Panc1 (cell line): ENCODE measurements at regions not wholly inside any gene's neighbourhood (a gene's known extent, or its start where the extent isn't known, plus 50 kb on each side); places are given as distances from the start of the nearest gene placed in this dataset.

ENCODE experiments used
- POLR2AphosphoS5 ChIP-seq: IDR thresholded peaks from 2 replicates; pipeline ENCODE4 v1.6.1; 2012; ENCODE audit warnings: mild to moderate bottlenecking, low read depth, low read length, moderate library complexity
- SIN3A ChIP-seq: IDR thresholded peaks from 2 replicates; pipeline ENCODE4 v1.6.1; 2012; ENCODE audit warnings: low read depth, mild to moderate bottlenecking, low read length, moderate library complexity, borderline replicate concordance; ENCODE audit not compliant: insufficient read depth
- TF ChIP-seq, protein P1 (sequence below): fragments of 450-650 bp; IDR thresholded peaks from 2 replicates; pipeline ENCODE4 v1.5.1; 2017; ENCODE audit warnings: mild to moderate bottlenecking

DNA sequence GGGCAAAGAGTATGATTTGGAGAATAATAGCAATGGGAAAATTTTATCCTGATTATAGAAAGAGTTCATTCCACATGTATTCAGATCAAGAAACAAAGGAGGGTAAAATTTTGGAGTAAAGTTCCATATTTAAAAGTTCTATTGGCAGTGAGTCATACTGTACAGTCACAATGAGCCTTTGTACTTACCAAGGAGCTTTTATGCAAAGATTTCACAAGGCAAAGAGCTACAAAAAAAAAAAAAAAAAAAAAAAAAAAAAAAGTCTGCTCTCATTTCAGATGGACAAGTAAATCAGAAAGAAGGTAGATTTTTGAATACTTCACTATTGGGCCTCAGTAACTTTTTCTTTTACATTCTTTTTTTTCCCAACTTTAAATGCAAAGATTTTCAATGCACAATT is 1802.2 kb upstream of the PIK3C3 start:
- TF ChIP-seq POLR2AphosphoS5 (no peak), SIN3A (no peak)
- TF ChIP-seq, protein P1, sequence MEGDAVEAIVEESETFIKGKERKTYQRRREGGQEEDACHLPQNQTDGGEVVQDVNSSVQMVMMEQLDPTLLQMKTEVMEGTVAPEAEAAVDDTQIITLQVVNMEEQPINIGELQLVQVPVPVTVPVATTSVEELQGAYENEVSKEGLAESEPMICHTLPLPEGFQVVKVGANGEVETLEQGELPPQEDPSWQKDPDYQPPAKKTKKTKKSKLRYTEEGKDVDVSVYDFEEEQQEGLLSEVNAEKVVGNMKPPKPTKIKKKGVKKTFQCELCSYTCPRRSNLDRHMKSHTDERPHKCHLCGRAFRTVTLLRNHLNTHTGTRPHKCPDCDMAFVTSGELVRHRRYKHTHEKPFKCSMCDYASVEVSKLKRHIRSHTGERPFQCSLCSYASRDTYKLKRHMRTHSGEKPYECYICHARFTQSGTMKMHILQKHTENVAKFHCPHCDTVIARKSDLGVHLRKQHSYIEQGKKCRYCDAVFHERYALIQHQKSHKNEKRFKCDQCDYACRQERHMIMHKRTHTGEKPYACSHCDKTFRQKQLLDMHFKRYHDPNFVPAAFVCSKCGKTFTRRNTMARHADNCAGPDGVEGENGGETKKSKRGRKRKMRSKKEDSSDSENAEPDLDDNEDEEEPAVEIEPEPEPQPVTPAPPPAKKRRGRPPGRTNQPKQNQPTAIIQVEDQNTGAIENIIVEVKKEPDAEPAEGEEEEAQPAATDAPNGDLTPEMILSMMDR: no peak
